ENCODE measurements at regions not wholly inside any gene's neighbourhood (a gene's known extent, or its start where the extent isn't known, plus 50 kb on each side); places are given as distances from the start of the nearest gene placed in this dataset.

- no peak for TF ChIP-seq POLR2A (IDR thresholded peaks at IDR 0.05; ENCODE audit: low read depth)
- TF ChIP-seq CTCF (IDR thresholded peaks at IDR 0.05): no peak
- no peak for TF ChIP-seq POLR2AphosphoS5 (IDR thresholded peaks at IDR 0.05)
Measured at GRCh38 chr14:65237023-65237814, 134.9 kb upstream of the MAX start.

Measured in esophagus muscularis mucosa (tissue), 3 donors.